RWPE1 (cell line): ENCODE measurements at regions not wholly inside any gene's neighbourhood (a gene's known extent, or its start where the extent isn't known, plus 50 kb on each side); places are given as distances from the start of the nearest gene placed in this dataset.

Experiments used
- CTCF ChIA-PET: fragments of 350-600 bp; sonication (Branson Sonifier 250); formaldehyde crosslinking; extraction: SDS; loops from one replicate; lab custom pipeline; 2021; lab: Yijun Ruan, JAX
- POLR2A ChIA-PET: fragments of 400-600 bp; formaldehyde crosslinking; extraction: SDS; loops from one replicate; lab custom pipeline; 2020; ENCODE audit warnings: antibody characterized with exemption; ENCODE audit not compliant: low non-redundant PET; lab: Yijun Ruan, JAX
- DNase-seq: peaks from one replicate; pipeline ENCODE4 v3.0.0; 2012; ENCODE audit warnings: low spot score
- H3K27ac ChIP-seq: fragments of 450-650 bp; 2 replicates; pipeline ENCODE4 v1.5.1; 2017
- CTCF ChIP-seq: fragments of 450-650 bp; conservative IDR thresholded peaks from 2 replicates; pipeline ENCODE4 v1.5.1; 2017; ENCODE audit warnings: low read depth, mild to moderate bottlenecking

- CTCF ChIA-PET = interaction anchor here (0.8 kb wide), 1 partner anchor 1194 kb away, joined by 3 read pairs; no protein-coding TSS in a partner anchor
- DNase-seq = no peak
- no peak for TF ChIP-seq CTCF
- H3K27ac ChIP-seq = no peak overlapping the region
- POLR2A ChIA-PET = no interaction called here
Measured at GRCh38 chr18:22084547-22084946, 84.8 kb upstream of the GATA6 start.

- no peak overlapping the region for H3K27ac ChIP-seq
- DNase-seq = no peak
- TF ChIP-seq CTCF = no peak
- POLR2A ChIA-PET = no interaction called here
- CTCF ChIA-PET = no interaction called here
Measured at GRCh38 chr18:22086973-22087372, 82.4 kb upstream of the GATA6 start.

GRCh38 chr18:22088029-22088428 lies 81.4 kb upstream of the GATA6 start:
- CTCF ChIA-PET = no interaction called here
- no peak for DNase-seq
- TF ChIP-seq CTCF = no peak
- H3K27ac ChIP-seq = no peak overlapping the region
- POLR2A ChIA-PET = no interaction called here

- H3K27ac ChIP-seq = no peak overlapping the region
- POLR2A ChIA-PET = no interaction called here
- no peak for TF ChIP-seq CTCF
- DNase-seq = no peak
- CTCF ChIA-PET = no interaction called here
Measured at GRCh38 chr18:22088996-22089640, 80.3 kb upstream of the GATA6 start.

GRCh38 chr18:22091341-22091740 lies 78.0 kb upstream of the GATA6 start:
- CTCF ChIA-PET = no interaction called here
- DNase-seq = no peak

GRCh38 chr18:22093731-22094357 lies 75.5 kb upstream of the GATA6 start:
- DNase-seq = no peak
- TF ChIP-seq CTCF = no peak
- POLR2A ChIA-PET = no interaction called here
- CTCF ChIA-PET = interaction anchor here (0.5 to 0.6 kb wide), 2 partner anchors 252 to 418 kb away, joined by 3 to 5 read pairs; no protein-coding TSS in a partner anchor
- no peak overlapping the region for H3K27ac ChIP-seq

More at GRCh38 chr18:22091341-22091740, 78.0 kb upstream of the GATA6 start:
- H3K27ac ChIP-seq = no peak overlapping the region
- no peak for TF ChIP-seq CTCF
- POLR2A ChIA-PET = no interaction called here
